B cell (primary cell): ENCODE measurements at regions not wholly inside any gene's neighbourhood (a gene's known extent, or its start where the extent isn't known, plus 50 kb on each side); places are given as distances from the start of the nearest gene placed in this dataset.

ENCODE experiments used
- ATAC-seq: fragments of 200-7000 bp; cut with Tn5 transposase; one replicate; pipeline ENCODE4 v1.10.0; 2021; ENCODE audit warnings: low read depth, mild to moderate bottlenecking, moderate number of reproducible peaks, moderate library complexity
- CTCF ChIA-PET: fragments of 350-600 bp; sonication (Branson Sonifier 250); formaldehyde crosslinking; loops from one replicate; lab custom pipeline; 2021; ENCODE audit warnings: antibody characterized with exemption, inconsistent platforms; lab: Charles Lee
- POLR2A ChIA-PET: fragments of 350-600 bp; sonication (Branson Sonifier 250); formaldehyde crosslinking; loops from one replicate; lab custom pipeline; 2021; ENCODE audit warnings: antibody characterized with exemption; lab: Charles Lee
- DNase-seq: peaks from one replicate; pipeline ENCODE4 v3.0.0; 2013
- H2AFZ ChIP-seq: 2 replicates; pipeline ENCODE4 v1.6.1; 2012; ENCODE audit warnings: mild to moderate bottlenecking, low read depth, low read length; ENCODE audit not compliant: insufficient read depth, poor library complexity, severe bottlenecking
- H3K27ac ChIP-seq, 2 donors: 1 replicate in 1 of 2; 2 replicates in 1 of 2; pipeline ENCODE4 v1.5.1; 2012 to 2013; ENCODE audit warnings: low read length in 2 of 2, mild to moderate bottlenecking in 2 of 2, moderate library complexity in 1 of 2
- H3K27me3 ChIP-seq, 4 experiments: fragments of 200-600 bp in 1 of 4; sonication (generic) in 1 of 4; replicated peaks in 1 of 4; 1 replicate in 2 of 4; 2 replicates in 2 of 4; pipeline versions ENCODE4 v1.6.1 to v1.7.0; 2013 to 2016; ENCODE audit warnings: low read length in 3 of 4, mild to moderate bottlenecking in 2 of 4, mixed read lengths in 1 of 4, moderate library complexity in 1 of 4; ENCODE audit not compliant: insufficient read depth in 4 of 4, control insufficient read depth in 3 of 4; ENCODE audit errors: control extremely low read depth in 1 of 4
- H3K36me3 ChIP-seq, 2 experiments: replicated peaks in 1 of 2; 1 replicate in 1 of 2; 2 replicates in 1 of 2; pipeline versions ENCODE4 v1.6.1 to v1.7.1; 2013; ENCODE audit warnings: low read length in 1 of 2; ENCODE audit not compliant: insufficient read depth in 2 of 2, control insufficient read depth in 1 of 2; ENCODE audit errors: control extremely low read depth in 1 of 2, extremely low read depth in 1 of 2
- H3K4me1 ChIP-seq, 2 donors: fragments of 200-600 bp in 1 of 2; sonication (generic) in 1 of 2; 1 replicate in 1 of 2; 2 replicates in 1 of 2; pipeline versions ENCODE4 v1.5.1 to v1.6.1; 2013 to 2017; ENCODE audit warnings: low read length in 2 of 2; ENCODE audit not compliant: control insufficient read depth in 2 of 2, insufficient read depth in 2 of 2
- H3K4me2 ChIP-seq: replicated peaks from 2 replicates; pipeline ENCODE3; 2012; ENCODE audit warnings: mild to moderate bottlenecking, low read depth, low read length; ENCODE audit not compliant: poor library complexity, severe bottlenecking
- H3K4me3 ChIP-seq, 5 experiments: fragments of 200-600 bp in 1 of 5; sonication (generic) in 1 of 5; 1 replicate in 3 of 5; 2 replicates in 2 of 5; pipeline versions ENCODE4 v1.5.1 to v1.7.0; 2011 to 2016; ENCODE audit warnings: low read length in 4 of 5, mild to moderate bottlenecking in 4 of 5, low read depth in 2 of 5, control low read depth in 1 of 5, moderate library complexity in 1 of 5; ENCODE audit not compliant: insufficient read depth in 1 of 5; ENCODE audit errors: control extremely low read depth in 1 of 5, extremely low read depth in 1 of 5
- H3K79me2 ChIP-seq: fragments of 200-600 bp; sonication (generic); one replicate; pipeline ENCODE4 v1.6.0; 2016; ENCODE audit warnings: low read length; ENCODE audit not compliant: control insufficient read depth, insufficient read depth
- H3K9ac ChIP-seq: fragments of 200-600 bp; sonication (generic); 2 replicates; pipeline ENCODE4 v1.6.1; 2017; ENCODE audit warnings: mild to moderate bottlenecking, low read length, moderate library complexity
- H3K9me3 ChIP-seq, 3 donors: one replicate each; pipeline versions ENCODE4 v1.6.1 to v1.7.1; 2013; ENCODE audit warnings: low read length in 2 of 3; ENCODE audit not compliant: control insufficient read depth in 2 of 3, insufficient read depth in 1 of 3; ENCODE audit errors: control extremely low read depth in 1 of 3
- H4K20me1 ChIP-seq: 2 replicates; pipeline ENCODE4 v1.6.0; 2012; ENCODE audit warnings: mild to moderate bottlenecking, low read length; ENCODE audit not compliant: insufficient read depth, control insufficient read depth, poor library complexity, severe bottlenecking
- H3K27ac Mint-ChIP-seq: one replicate; pipeline ENCODE4 v1.8.0; 2021; ENCODE audit warnings: mixed read lengths
- H3K27me3 Mint-ChIP-seq: one replicate; pipeline ENCODE4 v1.8.0; 2021; ENCODE audit warnings: mixed read lengths
- H3K4me1 Mint-ChIP-seq: one replicate; pipeline ENCODE4 v1.8.0; 2021; ENCODE audit warnings: mixed read lengths
- H3K4me3 Mint-ChIP-seq: one replicate; pipeline ENCODE4 v1.8.0; 2021; ENCODE audit warnings: mixed read lengths
- H3K9me3 Mint-ChIP-seq: one replicate; pipeline ENCODE4 v1.8.0; 2022; ENCODE audit warnings: mixed read lengths; ENCODE audit not compliant: insufficient read depth
- EZH2 ChIP-seq: IDR thresholded peaks from 2 replicates; pipeline ENCODE4 v1.6.1; 2012; ENCODE audit warnings: borderline replicate concordance, low read depth, mild to moderate bottlenecking, moderate library complexity, low read length; ENCODE audit not compliant: insufficient read depth, poor library complexity, severe bottlenecking
- WGBS: methylation state at CpG from one replicate; pipeline ENCODE4 v1.1.5; 2013; ENCODE audit warnings: missing lambda C conversion rate; ENCODE audit not compliant: insufficient coverage; 5-methylcytosine and 5-hydroxymethylcytosine counted together
- intact Hi-C: fragments of 100-400 bp; cut with micrococcal nuclease; formaldehyde crosslinking; loops from one replicate; pipeline ENCODE4 v1.10.0; 2022
- TF ChIP-seq, protein P1 (sequence below): fragments of 200-600 bp; IDR thresholded peaks from one replicate; pipeline ENCODE4 v1.8.0; 2022; ENCODE audit warnings: antibody characterized with exemption, mild to moderate bottlenecking

DNA sequence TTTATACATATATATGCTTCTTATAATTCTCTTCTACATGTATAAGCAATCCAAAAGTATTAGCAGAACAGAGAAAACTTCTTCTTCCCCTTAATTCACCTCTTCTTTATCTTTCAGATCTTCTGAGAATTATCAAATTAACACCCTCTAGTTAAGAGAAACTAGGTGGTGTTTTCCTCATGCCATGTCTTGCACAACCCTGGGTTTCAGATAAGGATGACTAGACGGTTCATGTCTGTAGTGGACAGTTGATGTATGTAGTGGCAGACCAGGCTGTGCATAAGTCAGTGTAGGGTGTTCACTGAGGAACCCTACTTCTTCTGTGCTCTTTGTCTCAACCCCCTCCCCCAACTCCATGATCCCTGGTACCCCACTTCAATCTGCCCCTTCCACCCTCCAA, 187.3 kb downstream of the SAMD5 start:
- TF ChIP-seq, protein P1, sequence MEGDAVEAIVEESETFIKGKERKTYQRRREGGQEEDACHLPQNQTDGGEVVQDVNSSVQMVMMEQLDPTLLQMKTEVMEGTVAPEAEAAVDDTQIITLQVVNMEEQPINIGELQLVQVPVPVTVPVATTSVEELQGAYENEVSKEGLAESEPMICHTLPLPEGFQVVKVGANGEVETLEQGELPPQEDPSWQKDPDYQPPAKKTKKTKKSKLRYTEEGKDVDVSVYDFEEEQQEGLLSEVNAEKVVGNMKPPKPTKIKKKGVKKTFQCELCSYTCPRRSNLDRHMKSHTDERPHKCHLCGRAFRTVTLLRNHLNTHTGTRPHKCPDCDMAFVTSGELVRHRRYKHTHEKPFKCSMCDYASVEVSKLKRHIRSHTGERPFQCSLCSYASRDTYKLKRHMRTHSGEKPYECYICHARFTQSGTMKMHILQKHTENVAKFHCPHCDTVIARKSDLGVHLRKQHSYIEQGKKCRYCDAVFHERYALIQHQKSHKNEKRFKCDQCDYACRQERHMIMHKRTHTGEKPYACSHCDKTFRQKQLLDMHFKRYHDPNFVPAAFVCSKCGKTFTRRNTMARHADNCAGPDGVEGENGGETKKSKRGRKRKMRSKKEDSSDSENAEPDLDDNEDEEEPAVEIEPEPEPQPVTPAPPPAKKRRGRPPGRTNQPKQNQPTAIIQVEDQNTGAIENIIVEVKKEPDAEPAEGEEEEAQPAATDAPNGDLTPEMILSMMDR = no peak
- TF ChIP-seq EZH2 = no peak
- H3K4me3 ChIP-seq = no peak overlapping the region
- no CpG with 5 or more reads among the region's 1 CpG for WGBS
- Mint-ChIP-seq H3K27me3 (no peaks in the 10 kb centered on the region), H3K4me3 (no peak overlapping the region), H3K4me1 (no peaks in the 10 kb centered on the region), H3K9me3 (no peaks in the 10 kb centered on the region), H3K27ac (no peak overlapping the region)
- H3K4me1 ChIP-seq = no peaks in the 10 kb centered on the region
- H2AFZ ChIP-seq = no peak overlapping the region
- intact Hi-C loops = no loop called here
- no peaks in the 10 kb centered on the region for H4K20me1 ChIP-seq
- ChIA-PET POLR2A (no interaction called here), CTCF (no interaction called here)
- no peak overlapping the region for H3K9ac ChIP-seq
- no peaks in the 10 kb centered on the region for H3K36me3 ChIP-seq
- no peak overlapping the region for H3K27ac ChIP-seq
- DNase-seq = no peak
- no peak for ATAC-seq
- no peaks in the 10 kb centered on the region for H3K9me3 ChIP-seq
- H3K79me2 ChIP-seq = no peaks in the 10 kb centered on the region
- H3K27me3 ChIP-seq = no peaks in the 10 kb centered on the region
- H3K4me2 ChIP-seq = no peak overlapping the region

DNA sequence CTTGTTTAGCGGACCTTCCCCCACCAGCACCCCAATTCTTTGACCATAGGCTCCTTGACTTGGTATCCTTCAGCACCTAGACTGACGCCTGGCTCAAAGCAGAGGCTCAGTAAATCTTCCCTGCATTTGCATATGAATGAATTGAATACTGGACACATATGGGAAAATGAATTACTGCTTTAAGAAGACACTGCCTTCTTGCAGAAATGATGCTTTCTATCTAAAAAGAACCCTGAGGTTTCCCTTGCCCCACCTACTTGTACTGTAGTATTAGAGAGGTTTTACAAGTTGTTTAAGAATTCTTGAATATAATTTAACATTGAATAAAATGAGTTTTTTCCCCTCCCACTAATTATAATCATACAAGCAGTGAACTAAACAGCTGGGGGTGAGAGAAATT, 190.7 kb downstream of the SAMD5 start:
- no peak overlapping the region for H3K4me3 Mint-ChIP-seq
- DNase-seq (no peak), ATAC-seq (no peak)
- no peaks in the 10 kb centered on the region for H3K27me3 Mint-ChIP-seq
- TF ChIP-seq, protein P1 = no peak
- TF ChIP-seq EZH2 = no peak
- intact Hi-C loops = no loop called here
- no peaks in the 10 kb centered on the region for H3K4me1 ChIP-seq
- no peaks in the 10 kb centered on the region for H3K27me3 ChIP-seq
- H3K36me3 ChIP-seq = no peaks in the 10 kb centered on the region
- H3K79me2 ChIP-seq = no peaks in the 10 kb centered on the region
- H4K20me1 ChIP-seq = no peaks in the 10 kb centered on the region
- H3K9me3 Mint-ChIP-seq = no peaks in the 10 kb centered on the region
- no peak overlapping the region for H3K27ac ChIP-seq
- no peak overlapping the region for H3K9ac ChIP-seq
- no peak overlapping the region for H3K4me3 ChIP-seq
- H3K9me3 ChIP-seq = no peaks in the 10 kb centered on the region
- CTCF ChIA-PET = no interaction called here
- no CpG with 5 or more reads among the region's 2 CpGs for WGBS
- no peak overlapping the region for H2AFZ ChIP-seq
- no peaks in the 10 kb centered on the region for H3K4me1 Mint-ChIP-seq
- POLR2A ChIA-PET = no interaction called here
- H3K4me2 ChIP-seq = no peak overlapping the region
- no peak overlapping the region for H3K27ac Mint-ChIP-seq
